OCI-LY1 (cell line): ENCODE measurements at regions not wholly inside any gene's neighbourhood (a gene's known extent, or its start where the extent isn't known, plus 50 kb on each side); places are given as distances from the start of the nearest gene placed in this dataset.

ENCODE experiments used
- CTCF ChIP-seq: fragments of 200-600 bp; sonication (generic), shearing (Covaris generic); IDR thresholded peaks from 2 replicates; pipeline ENCODE4 v1.5.1; 2017; ENCODE audit warnings: mild to moderate bottlenecking, antibody characterized with exemption, low read length, moderate library complexity, mixed read lengths
- EZH2 ChIP-seq: fragments of 200-600 bp; sonication (generic), shearing (Covaris generic); IDR thresholded peaks from 2 replicates; pipeline ENCODE4 v1.8.0; 2017; ENCODE audit warnings: borderline replicate concordance, mixed run types, mild to moderate bottlenecking, antibody characterized with exemption, low read length, moderate library complexity, mixed read lengths

GRCh38 chr22:19635644-19636043, 78.7 kb upstream of the SEPTIN5 start:
- TF ChIP-seq CTCF (no peak), EZH2 (no peak)
